ENCODE measurements at regions not wholly inside any gene's neighbourhood (a gene's known extent, or its start where the extent isn't known, plus 50 kb on each side); places are given as distances from the start of the nearest gene placed in this dataset.

GRCh38 chr3:135632556-135633065, 332.9 kb upstream of the PPP2R3A start:
- H3K4me3 ChIP-seq, result no peak overlapping the region
- ATAC-seq (ENCODE audit: insufficient number of reproducible peaks, low FRiP score, low read depth), result no peak
- H3K36me3 ChIP-seq, result no peaks in the 10 kb centered on the region
- H3K27ac ChIP-seq, result no peak overlapping the region
- no peaks in the 10 kb centered on the region for H3K9me3 ChIP-seq
- TF ChIP-seq, protein P1, sequence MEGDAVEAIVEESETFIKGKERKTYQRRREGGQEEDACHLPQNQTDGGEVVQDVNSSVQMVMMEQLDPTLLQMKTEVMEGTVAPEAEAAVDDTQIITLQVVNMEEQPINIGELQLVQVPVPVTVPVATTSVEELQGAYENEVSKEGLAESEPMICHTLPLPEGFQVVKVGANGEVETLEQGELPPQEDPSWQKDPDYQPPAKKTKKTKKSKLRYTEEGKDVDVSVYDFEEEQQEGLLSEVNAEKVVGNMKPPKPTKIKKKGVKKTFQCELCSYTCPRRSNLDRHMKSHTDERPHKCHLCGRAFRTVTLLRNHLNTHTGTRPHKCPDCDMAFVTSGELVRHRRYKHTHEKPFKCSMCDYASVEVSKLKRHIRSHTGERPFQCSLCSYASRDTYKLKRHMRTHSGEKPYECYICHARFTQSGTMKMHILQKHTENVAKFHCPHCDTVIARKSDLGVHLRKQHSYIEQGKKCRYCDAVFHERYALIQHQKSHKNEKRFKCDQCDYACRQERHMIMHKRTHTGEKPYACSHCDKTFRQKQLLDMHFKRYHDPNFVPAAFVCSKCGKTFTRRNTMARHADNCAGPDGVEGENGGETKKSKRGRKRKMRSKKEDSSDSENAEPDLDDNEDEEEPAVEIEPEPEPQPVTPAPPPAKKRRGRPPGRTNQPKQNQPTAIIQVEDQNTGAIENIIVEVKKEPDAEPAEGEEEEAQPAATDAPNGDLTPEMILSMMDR (IDR thresholded peaks at IDR 0.05), result no peak
- H3K4me1 ChIP-seq (ENCODE audit: control insufficient read depth in 1 of 2, low read depth in 2 of 2), result no peaks in the 10 kb centered on the region
- H3K27me3 ChIP-seq (replicated peaks; ENCODE audit: insufficient read depth), result no peaks in the 10 kb centered on the region
- no peak for DNase-seq (ENCODE audit: low spot score)

GRCh38 chr3:135633078-135633477, 332.4 kb upstream of the PPP2R3A start:
- DNase-seq (ENCODE audit: low spot score) (no peak), ATAC-seq (ENCODE audit: insufficient number of reproducible peaks, low FRiP score, low read depth) (no peak)
- Histone ChIP-seq H3K36me3 (no peaks in the 10 kb centered on the region), H3K9me3 (no peaks in the 10 kb centered on the region), H3K4me3 (no peak overlapping the region), H3K27ac (no peak overlapping the region), H3K27me3 (replicated peaks; ENCODE audit: insufficient read depth) (no peaks in the 10 kb centered on the region), H3K4me1 (ENCODE audit: control insufficient read depth in 1 of 2, low read depth in 2 of 2) (no peaks in the 10 kb centered on the region)
- TF ChIP-seq, protein P1 (IDR thresholded peaks at IDR 0.05), result no peak

DNA sequence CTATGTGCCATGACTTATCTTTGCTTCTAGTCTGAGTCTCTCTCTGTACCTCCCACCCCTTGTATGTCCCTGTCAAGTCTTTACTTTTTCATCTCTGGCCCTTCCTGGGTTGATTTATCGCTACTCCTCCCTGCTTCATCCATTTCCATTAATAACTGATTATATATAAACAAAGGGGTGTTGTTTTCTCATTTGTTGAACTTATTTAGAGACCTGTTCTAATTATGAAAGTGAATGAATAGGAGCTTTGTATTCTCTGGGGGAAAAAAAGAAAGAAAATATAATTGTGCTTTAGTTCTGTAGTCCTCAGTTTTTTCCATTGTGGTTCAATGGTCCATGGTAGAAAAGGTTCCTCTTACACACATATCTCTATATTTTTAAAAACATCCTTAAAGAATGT, 328.9 kb upstream of the PPP2R3A start:
- ATAC-seq (ENCODE audit: insufficient number of reproducible peaks, low FRiP score, low read depth) (no peak), DNase-seq (ENCODE audit: low spot score) (no peak)
- Histone ChIP-seq H3K9me3 (no peaks in the 10 kb centered on the region), H3K27ac (no peak overlapping the region), H3K4me3 (no peak overlapping the region), H3K36me3 (no peaks in the 10 kb centered on the region), H3K4me1 (ENCODE audit: control insufficient read depth in 1 of 2, low read depth in 2 of 2) (no peaks in the 10 kb centered on the region), H3K27me3 (replicated peaks; ENCODE audit: insufficient read depth) (no peaks in the 10 kb centered on the region)
- TF ChIP-seq, protein P1 (IDR thresholded peaks at IDR 0.05), result no peak

DNA sequence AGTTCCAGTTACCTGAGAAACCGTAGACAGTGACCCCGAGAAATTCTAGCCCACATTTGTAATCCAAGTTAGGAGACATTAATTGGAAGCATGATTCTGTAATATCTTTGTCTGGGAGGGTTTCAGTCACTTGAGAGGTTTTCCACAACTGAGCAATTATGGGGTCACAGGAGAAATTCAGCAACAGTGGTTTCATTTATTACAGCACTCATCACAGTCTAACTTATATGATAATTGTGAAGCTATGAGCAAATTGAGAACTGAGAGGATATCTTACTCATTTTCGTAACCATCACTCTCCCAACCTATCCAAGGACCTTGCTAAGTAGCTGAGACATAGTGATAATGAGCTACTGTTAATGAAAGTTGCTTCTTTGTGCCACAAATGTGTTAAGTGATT, 328.5 kb upstream of the PPP2R3A start:
- no peaks in the 10 kb centered on the region for H3K4me1 ChIP-seq (ENCODE audit: control insufficient read depth in 1 of 2, low read depth in 2 of 2)
- no peak for ATAC-seq (ENCODE audit: insufficient number of reproducible peaks, low FRiP score, low read depth)
- no peaks in the 10 kb centered on the region for H3K27me3 ChIP-seq (replicated peaks; ENCODE audit: insufficient read depth)
- H3K9me3 ChIP-seq, result no peaks in the 10 kb centered on the region
- no peak overlapping the region for H3K4me3 ChIP-seq
- no peaks in the 10 kb centered on the region for H3K36me3 ChIP-seq
- no peak overlapping the region for H3K27ac ChIP-seq
- no peak for DNase-seq (ENCODE audit: low spot score)
- TF ChIP-seq, protein P1 (IDR thresholded peaks at IDR 0.05), result no peak

DNA sequence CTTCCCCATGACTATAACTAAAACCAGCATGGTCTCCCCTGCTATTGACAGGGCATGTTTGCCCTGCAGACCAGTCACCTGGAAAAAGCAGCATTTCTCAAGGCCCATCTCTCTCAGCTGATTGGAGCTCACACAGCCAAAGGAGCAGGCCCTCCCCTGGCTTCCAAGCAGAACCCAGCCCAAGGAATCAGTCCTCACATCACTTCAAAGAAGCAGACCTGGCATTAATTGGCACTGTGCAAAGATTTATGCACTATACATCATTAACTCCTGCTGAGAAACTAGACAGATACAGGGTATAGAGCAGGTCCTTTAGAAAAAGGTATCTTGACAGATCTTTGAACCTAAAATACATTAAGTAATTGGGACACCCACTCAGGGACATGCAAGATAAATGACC, 323.8 kb upstream of the PPP2R3A start:
- ATAC-seq (ENCODE audit: insufficient number of reproducible peaks, low FRiP score, low read depth) (no peak), DNase-seq (ENCODE audit: low spot score) (no peak)
- H3K9me3 ChIP-seq, result no peaks in the 10 kb centered on the region
- H3K4me3 ChIP-seq, result no peak overlapping the region
- TF ChIP-seq, protein P1 (IDR thresholded peaks at IDR 0.05), result no peak
- no peak overlapping the region for H3K27ac ChIP-seq
- no peaks in the 10 kb centered on the region for H3K27me3 ChIP-seq (replicated peaks; ENCODE audit: insufficient read depth)
- H3K4me1 ChIP-seq (ENCODE audit: control insufficient read depth in 1 of 2, low read depth in 2 of 2), result no peaks in the 10 kb centered on the region
- H3K36me3 ChIP-seq, result no peaks in the 10 kb centered on the region
